Fibroblast of skin of back (primary cell): ENCODE measurements at regions not wholly inside any gene's neighbourhood (a gene's known extent, or its start where the extent isn't known, plus 50 kb on each side); places are given as distances from the start of the nearest gene placed in this dataset.

Source experiments
- DNase-seq: peaks from one replicate; pipeline ENCODE4 v3.0.0-alpha.2; 2013

DNA sequence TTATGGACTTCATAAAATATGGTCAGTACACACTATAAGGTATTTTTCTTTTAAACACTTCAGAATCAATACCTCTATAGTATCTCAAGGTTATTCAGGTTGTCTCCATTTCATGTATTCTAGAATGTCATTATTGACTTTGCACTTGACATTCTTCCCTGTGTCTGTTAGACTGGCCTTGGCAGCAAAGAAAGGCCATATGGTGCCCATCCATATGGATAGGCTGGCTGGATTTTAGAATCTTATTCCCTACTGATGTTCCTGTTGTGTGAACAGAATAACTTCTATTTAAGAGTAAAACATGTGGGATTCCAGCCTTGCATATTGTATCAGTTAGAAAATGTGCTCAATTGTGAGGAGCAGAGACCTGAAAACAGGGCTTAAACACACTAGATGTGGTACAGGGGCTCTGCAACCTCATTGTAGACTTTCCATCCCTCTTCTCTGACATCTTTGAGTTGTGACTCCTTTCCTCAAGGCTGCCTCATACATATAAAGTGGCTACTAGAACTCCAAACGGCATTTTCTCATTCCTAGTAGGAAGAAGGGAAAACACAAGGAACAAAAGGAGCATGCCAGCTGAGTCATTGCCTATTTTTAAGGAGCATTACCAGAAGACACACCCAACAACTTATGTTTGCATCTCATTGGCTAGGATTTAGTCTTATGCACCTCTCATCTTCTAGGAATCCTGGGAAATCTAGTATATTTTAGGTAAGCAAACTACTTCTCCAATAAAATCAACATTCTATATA, 221.2 kb upstream of the TMPO start:
- peak; percentile 12 for DNase-seq

DNA sequence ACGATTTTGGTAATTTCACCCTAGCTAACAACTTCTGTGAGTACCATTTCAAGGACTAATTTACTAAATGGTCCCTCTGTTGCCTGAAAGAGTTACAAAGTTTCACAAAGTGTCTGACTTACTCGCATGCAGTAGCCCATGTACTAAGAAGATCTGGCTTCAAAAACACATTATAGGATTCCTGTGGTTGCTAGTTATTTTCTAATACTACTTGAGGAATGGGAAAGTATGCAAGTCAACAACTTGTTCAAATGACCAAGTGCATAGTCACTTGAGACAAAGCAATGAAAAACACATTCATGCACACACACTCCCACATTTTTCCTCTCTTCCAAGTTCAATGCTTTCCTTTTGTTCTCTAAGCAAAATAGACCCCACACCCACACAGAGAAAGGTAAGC, 219.7 kb upstream of the TMPO start:
- peak; percentile 62 for DNase-seq

DNA sequence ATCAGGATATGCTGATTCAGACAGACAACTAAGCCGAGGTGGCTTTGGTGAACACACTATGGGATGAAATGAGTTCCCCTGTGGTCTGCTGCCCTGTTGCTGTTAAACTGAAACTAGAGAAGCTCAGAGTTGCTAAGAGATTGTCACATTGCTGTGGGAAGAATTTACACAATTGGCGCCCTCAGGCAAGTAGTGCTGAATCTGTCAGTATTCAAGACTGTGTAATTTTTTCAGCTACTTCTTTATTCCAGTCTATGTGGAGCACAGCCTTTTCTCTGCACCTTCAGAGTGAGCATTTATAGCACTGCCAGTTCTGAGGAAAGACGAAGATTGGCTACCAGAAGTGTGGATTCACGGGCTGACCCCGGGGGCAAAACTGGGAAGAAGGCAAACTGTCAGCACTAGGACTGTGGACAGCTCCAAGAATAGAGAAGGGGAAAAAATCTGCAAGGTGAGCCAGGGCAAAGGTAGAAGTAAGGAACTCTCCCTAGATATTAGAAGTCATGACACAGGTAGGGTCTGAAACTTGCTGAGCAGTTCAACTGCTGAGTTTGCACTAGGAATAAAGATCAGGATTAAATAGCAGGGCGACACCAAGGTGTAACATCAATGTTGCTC, 218.8 kb upstream of the TMPO start:
- DNase-seq: peak; percentile 2

DNA sequence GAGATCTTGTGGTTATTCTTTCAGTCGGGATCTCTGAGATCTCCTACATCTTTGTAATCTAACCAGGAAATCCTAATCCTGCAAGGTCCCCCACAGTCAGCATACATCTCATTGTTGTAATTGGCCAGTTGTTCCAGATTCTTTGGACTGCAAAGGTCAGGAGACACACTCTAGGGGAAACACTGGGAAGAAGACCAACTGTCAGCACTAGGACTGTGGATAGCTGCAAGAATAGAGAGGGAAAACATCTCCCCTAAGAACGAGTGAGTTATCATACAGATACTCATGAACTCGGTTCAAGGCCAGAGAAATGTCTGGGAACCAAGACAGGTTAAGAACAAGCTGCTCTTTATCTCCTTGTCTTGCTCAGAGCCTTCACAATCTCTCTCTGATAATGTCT, 217.9 kb upstream of the TMPO start:
- DNase-seq: no peak

DNA sequence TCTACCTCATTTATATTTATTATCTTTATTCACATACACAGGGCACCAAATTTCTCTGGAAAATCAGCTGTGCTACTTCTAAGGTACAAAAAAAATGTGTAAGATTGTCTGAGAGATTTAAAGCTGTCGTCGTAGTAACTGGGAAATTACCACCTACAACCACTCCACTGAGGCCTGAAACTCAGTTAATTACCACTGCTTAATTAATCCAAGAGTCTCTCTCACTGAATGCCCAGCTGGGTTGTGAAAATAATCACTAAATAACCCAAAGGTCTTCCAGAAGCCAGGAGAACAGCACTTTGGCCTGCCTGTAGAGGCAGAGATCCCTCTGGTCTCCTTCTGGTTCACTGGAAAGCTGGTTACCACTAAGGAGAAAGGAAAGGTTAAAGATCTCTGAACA, 207.2 kb upstream of the TMPO start:
- no peak for DNase-seq

DNA sequence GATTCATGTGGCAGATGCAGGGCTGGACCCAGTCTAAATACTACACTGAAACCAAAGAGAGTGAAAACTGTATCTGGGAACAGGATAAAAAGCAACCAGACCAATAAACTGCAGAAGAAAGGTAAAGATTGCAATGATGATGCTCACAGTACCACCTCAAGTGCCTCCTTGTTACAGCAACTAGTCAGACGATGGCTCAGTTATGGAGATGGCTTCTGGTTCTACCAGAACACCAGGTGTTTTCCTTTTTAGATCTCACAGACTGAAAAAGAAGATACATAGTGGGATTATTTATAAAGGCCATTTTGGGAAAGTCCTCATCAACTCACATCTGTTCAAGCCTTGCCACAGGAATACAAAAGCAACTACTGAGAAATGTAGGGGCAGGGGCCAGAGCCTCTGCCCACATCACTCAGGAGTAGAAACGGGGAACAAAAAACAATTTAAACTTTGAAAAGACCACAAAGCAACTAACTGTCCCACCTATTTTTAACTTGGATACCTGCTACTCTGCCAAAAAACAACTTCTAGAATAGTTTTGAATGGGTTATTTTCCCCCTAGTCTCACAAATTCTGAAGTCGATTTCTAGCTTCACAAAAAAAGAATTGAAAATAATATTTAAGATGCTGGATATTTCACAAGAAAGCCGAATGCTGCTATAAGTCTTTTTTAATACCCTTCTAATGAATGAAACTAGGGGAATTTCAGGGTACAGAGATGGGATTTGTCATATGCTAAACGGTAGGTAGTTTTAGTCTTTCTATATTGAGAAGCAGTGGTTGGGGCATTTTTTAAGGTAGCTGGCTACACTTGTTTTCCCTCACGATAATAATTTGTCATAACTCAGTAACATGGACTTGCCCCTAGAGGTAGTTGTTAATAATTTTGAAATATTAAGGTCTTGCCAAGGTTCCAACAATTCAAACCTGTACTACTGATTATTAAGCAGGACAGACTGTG, 197.2 kb upstream of the TMPO start:
- no peak for DNase-seq

GRCh38 chr12:98319716-98320425, 195.5 kb upstream of the TMPO start:
- peak; percentile 1 for DNase-seq

DNA sequence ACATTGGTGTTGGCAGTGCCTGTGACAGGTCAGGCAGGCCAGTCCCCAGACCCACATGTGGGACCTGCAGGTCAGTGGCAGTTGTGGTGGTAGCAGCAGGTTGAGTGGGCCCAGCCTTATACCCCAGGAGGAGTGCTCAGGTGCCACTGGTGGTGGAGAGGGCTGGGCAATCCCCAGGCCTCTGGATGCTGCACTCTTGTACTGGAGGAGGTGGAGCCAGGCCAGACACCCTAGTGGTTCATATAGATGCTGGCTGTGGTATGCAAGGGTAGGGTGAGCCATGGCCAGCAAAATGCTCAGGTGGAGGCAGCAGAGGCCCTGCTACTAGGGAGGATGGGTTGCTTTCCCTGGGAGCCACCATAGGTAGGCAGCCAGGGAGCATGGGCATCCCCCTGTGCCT, 190.4 kb upstream of the TMPO start:
- DNase-seq: no peak

DNA sequence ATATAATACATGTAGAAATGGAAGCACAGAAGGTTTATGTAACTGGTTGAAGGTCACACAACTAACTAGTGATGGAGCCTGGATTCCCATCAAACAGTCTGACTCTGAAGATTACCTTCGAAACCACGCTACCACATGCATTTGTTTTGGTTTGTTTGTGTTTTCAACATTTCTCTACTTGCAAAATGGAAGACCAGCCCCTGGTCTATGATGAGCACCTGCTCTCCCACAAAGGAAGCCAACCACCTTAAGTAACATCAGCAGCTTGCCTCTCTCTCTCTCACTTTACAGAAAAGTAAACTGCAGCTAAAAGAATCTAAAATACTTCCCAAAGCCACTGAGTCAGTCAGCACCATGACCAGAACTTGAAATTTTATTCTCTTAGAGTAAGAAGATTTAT, 186.9 kb upstream of the TMPO start:
- DNase-seq: no peak

GRCh38 chr12:98329589-98329988, 185.8 kb upstream of the TMPO start:
- no peak for DNase-seq

DNA sequence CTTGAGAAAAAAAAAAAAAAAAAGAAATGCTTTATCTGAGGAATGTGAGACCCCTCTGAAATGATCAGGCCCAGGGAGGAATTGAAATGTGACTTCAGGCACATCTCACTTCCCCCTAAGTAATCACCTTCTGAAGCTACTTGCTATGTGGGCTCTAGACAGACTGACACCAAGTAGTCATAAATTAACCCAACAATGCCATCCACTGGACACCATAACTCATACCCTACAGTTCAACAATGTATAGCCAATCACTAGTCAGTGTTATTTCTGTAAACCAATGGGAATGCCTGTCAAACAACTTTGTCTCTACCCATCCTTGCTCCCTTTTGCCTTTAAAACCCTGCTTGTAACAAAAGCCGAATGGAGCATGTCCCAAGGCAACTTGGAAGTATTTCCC, 182.7 kb upstream of the TMPO start:
- DNase-seq: no peak

GRCh38 chr12:98334768-98335167, 180.6 kb upstream of the TMPO start:
- no peak for DNase-seq

DNA sequence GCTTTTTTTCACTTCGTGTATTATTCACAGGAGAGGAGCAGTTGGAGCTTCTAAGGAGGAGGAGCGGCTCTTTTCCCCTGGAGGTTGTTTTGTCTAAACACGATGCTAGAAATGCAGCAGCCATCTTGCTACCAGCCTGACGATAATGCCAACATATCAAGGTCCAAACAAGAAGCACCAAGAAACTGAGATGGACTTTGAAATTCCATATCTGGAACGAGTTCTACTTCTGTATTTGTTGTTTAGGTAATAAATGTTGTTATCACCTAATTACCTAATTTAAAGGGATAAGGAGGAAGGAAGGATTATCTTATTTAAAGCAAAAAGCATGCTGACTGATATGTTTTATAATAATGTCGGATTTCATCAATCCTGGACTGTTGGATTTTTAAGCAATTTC, 174.4 kb upstream of the TMPO start:
- DNase-seq: no peak

- DNase-seq: no peak
These were observed 173.7 kb upstream of the TMPO start for GRCh38 chr12:98341732-98342131.

GRCh38 chr12:98343002-98343567, 172.3 kb upstream of the TMPO start:
- DNase-seq: no peak

- no peak for DNase-seq
These were observed 171.1 kb upstream of the TMPO start for GRCh38 chr12:98344046-98344930.

GRCh38 chr12:98345308-98345876, 170.0 kb upstream of the TMPO start:
- DNase-seq: no peak

GRCh38 chr12:98351089-98351488, 164.3 kb upstream of the TMPO start:
- no peak for DNase-seq

DNA sequence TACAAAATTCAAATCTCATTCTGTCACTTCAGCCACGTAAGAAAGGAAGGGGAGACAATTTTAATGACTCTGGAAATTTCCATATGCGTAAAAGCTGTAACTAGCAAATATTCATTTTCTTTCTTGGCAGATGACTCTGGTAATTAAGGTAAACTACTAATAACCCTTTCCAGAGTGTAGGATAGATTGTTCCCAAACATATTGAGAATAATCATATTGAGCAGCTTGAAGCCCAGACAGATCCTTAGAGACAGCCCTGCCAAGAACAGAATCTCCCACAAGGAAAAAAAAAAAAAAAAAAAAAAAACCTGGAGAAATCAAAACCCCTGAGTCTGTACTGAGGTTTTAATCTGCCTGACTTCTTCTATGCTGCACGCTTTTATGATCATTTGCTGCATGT, 163.6 kb upstream of the TMPO start:
- no peak for DNase-seq

- DNase-seq: peak; percentile 95
These were observed 163.1 kb upstream of the TMPO start for GRCh38 chr12:98352218-98352811.

GRCh38 chr12:98352835-98353234, 162.6 kb upstream of the TMPO start:
- DNase-seq: peak; percentile 41
